C1 segment of cervical spinal cord (tissue), 14 donors: ENCODE measurements at regions not wholly inside any gene's neighbourhood (a gene's known extent, or its start where the extent isn't known, plus 50 kb on each side); places are given as distances from the start of the nearest gene placed in this dataset.

Experiments
- DNase-seq, 14 donors: peaks; one replicate each; lab custom pipeline; 2025; lab: John Stamatoyannopoulos, UW

DNA sequence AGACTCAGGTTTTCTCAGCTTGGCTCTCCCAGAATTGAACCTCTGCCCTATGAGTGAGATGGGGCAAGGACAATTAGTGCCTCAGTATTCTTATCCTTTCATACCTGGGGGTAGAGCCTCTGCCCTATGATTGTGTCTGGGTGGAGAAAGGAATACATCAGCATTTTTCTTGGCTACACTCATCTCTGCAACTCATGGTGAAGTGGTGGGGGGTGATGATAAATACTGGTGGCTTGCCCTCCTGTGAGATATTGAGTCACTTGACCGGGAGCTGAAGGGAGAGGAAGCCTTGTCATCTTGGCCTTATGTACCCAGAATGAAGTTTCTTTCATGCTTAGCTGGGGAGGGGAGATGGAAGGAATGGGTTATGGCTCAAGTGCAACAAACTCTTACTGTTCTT lies 71.3 kb upstream of the ENOX2 start:
- no peak for DNase-seq

DNA sequence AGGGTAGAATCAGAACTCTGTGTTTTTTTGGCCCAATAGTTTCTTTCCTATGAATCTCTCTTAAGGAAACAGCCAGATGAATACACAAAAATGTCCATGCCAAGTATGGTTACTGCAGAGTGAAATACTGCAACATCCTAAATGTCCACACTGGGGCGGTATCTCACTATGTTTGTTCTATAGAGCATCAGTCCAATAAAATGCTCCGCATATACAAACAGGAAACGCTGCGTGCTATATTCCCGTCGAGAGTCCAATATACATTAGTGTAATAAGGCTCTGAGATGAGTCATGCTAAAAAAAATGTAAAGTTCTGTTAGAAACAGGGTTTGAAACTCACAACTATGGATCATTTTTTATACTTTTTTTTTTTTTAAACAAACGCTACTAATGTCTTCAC lies 72.9 kb upstream of the ENOX2 start:
- peak in 1 of 14 donors; percentile 0 for DNase-seq

DNA sequence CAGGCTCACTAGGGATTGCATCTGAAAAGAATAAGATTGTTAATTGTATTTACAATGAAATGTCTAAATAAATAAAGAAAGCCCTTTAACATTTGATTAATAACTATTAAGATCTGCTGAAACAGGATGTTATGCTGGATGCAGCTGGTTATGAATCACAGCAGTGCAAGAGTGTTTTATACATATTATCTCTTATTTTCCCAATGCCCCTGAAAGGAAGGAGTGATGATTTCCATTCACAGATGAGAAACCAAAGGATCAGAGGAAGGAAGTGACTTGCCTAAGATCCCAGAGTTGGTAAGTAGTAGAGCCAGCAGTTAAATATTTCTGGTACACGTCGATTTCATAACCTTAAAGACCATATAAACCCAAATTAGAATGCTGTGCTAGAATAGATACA lies 76.3 kb upstream of the ARHGAP36 start:
- no peak for DNase-seq

DNA sequence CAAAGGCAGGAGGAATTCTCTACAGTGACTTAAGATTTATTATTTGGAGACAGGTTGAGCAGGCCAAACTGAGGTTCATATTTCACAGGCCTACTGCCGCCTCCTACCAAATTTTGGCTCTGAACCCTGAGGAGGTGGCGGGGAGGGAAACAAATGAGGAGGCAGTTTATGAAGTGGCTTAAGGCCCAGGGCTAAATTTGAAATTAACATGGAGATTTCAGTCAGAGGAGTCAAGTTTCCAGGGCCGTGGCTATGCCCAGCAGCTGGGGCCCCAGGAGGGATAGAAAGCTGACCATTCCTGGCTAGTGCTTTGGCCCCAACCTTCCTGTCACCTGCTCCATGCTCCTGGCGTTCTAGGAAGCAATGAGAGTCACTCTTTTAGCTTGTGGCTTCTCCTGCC lies 73.4 kb upstream of the ARHGAP36 start:
- DNase-seq, result no peak

DNA sequence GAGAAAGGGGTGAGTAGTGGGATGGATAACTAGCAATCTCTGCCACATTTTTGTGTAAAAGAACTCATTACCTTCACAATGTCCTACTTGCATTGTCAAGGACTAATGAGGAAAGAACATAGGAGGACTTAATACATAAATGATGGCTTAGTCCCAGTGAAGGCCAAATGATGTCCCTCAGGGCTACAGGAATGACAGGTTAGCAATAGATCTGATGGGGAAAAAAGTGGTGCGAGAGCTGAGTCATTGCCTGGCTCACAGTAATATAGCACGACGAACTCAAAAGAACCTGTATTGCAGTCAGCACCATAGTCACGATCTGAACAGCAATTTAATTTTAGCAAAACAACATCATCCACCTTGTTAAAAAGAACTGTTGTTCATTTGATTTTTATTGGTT lies 70.9 kb upstream of the ARHGAP36 start:
- DNase-seq, result no peak

DNA sequence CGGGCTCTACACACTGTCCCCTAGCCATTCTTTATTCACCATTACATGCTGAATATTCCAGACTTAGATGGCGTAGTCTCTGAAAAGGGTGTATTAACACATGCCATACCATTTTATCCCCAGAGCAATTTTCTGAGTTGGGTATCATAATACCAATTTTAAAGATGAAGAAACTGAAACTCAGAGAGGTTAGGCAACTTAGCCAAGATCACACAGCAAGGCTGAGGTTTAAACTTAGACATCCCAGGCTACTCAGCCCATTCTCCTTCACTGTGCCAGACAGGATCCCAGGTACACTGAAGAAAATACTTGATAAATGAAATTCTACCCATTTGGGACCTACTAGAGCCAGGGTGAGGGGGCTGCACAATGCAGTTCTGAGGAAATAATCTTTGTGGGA lies 67.4 kb upstream of the ARHGAP36 start:
- DNase-seq, result no peak

DNA sequence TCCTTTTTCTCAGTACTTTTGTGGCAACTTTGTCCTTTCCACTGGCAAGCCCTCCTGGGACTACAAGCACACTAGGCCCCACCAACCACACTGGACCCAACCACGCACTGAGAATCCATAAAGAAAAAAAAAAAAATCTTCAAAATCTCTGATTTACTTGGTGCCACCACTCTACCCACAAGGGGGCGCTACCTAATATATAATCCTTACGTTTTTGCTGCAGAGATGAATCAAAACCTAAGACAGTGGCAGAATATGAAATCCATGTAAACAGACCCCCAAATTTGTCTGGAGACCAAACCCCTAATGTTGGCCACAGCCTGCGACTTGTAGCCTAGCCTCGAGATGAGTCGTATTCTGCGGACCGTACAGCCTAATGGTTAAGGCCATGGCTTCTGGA lies 63.5 kb upstream of the ARHGAP36 start:
- no peak for DNase-seq

DNA sequence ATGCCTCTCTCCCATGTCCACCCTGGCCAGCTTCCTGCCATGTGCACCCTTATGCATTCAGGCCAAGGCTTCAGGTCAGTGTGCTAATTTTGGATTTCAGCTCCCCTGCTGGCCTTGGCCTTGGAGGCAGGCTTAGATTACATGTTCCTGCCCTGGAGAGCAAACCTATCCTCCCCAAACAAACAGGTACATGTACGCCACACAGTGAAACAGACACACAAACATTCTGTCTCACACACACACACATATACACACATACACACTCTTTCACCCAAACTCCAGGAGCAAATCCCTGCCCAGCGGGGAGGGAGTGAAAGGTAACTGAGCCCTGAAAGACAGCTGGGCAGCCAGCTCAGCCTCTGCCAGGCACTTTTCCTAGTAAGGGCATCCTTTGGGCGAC lies 62.7 kb upstream of the ARHGAP36 start:
- DNase-seq, result no peak

DNA sequence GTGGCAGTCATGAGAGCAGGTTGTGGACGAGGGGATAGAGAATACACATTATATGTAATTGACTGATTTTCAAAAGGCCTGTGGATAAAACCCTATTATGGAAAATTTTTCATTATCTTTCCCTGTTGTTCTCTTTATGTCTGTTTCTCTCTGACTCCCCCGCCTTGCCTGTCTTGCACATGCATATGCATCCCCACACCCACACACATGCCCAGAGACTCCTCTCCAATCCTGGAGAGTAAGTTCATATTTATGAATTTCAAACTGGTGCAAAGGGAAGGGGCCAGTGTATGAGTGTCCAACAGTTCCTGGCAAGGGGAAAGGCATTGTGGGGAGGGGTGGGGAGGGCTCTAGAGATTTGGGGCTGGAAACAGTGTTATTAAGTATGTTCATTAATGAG lies 60.8 kb upstream of the ARHGAP36 start:
- no peak for DNase-seq

DNA sequence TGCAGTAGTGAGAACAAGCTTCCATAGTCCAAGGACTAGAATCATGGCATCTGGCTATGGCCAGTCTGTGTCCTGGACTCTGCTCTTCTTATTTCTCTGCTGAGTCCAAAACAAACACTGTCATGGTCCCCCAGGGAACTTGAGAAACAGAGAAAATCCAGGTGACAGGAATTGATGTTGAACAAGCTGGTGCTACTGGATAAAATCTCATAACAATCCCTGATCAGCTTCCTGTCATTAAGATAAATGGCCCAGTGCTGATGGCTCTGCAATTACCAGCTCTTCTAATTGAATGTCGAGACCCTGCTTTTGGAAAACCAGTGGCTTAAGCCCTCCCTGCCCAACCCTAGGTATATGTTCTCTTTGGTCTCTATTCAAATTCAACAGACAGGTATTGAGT lies 58.8 kb upstream of the ARHGAP36 start:
- no peak for DNase-seq
